Putamen (tissue), 1 donor: ENCODE measurements at regions not wholly inside any gene's neighbourhood (a gene's known extent, or its start where the extent isn't known, plus 50 kb on each side); places are given as distances from the start of the nearest gene placed in this dataset.
A peak's percentile ranks its signal among the peaks of the same experiment; 100 is the strongest.

ENCODE experiments used
- DNase-seq: peaks from one replicate; pipeline ENCODE4 v3.0.0-alpha.2; 2016; ENCODE audit warnings: low spot score

- DNase-seq = no peak
These were observed 50.2 kb upstream of the CCND2 start for GRCh38 chr12:4223273-4223845.

GRCh38 chr12:4221258-4221620 lies 52.3 kb upstream of the CCND2 start:
- DNase-seq = no peak

- no peak for DNase-seq
These were observed 52.9 kb upstream of the CCND2 start for GRCh38 chr12:4220536-4221257.

- DNase-seq = no peak
These were observed 56.5 kb upstream of the CCND2 start for GRCh38 chr12:4217091-4217490.

- no peak for DNase-seq
These were observed 57.2 kb upstream of the CCND2 start for GRCh38 chr12:4216187-4216927.

- peak; percentile 46 for DNase-seq
These were observed 58.1 kb upstream of the CCND2 start for GRCh38 chr12:4215229-4216186.

- DNase-seq = no peak
These were observed 58.7 kb upstream of the CCND2 start for GRCh38 chr12:4214877-4215228.

GRCh38 chr12:4213471-4213870 lies 60.1 kb upstream of the CCND2 start:
- DNase-seq = peak; percentile 4

- no peak for DNase-seq
These were observed 60.7 kb upstream of the CCND2 start for GRCh38 chr12:4212845-4213244.

GRCh38 chr12:4211372-4211771 lies 62.2 kb upstream of the CCND2 start:
- DNase-seq = no peak

GRCh38 chr12:4210183-4210582 lies 63.4 kb upstream of the CCND2 start:
- DNase-seq = no peak

- no peak for DNase-seq
These were observed 67.1 kb upstream of the CCND2 start for GRCh38 chr12:4206470-4206869.

- DNase-seq = no peak
These were observed 69.7 kb upstream of the CCND2 start for GRCh38 chr12:4203772-4204376.

GRCh38 chr12:4202918-4203317 lies 70.6 kb upstream of the CCND2 start:
- no peak for DNase-seq

GRCh38 chr12:4202487-4202886 lies 71.1 kb upstream of the CCND2 start:
- DNase-seq = no peak

GRCh38 chr12:4201333-4202100 lies 72.0 kb upstream of the CCND2 start:
- no peak for DNase-seq

- DNase-seq = no peak
These were observed 75.4 kb upstream of the CCND2 start for GRCh38 chr12:4197922-4198763.

GRCh38 chr12:4196805-4197420 lies 76.6 kb upstream of the CCND2 start:
- no peak for DNase-seq

GRCh38 chr12:4194668-4195067 lies 78.9 kb upstream of the CCND2 start:
- DNase-seq = no peak

GRCh38 chr12:4193821-4194220 lies 79.7 kb upstream of the CCND2 start:
- no peak for DNase-seq
